Tibial nerve (tissue), 4 donors: ENCODE measurements at regions not wholly inside any gene's neighbourhood (a gene's known extent, or its start where the extent isn't known, plus 50 kb on each side); places are given as distances from the start of the nearest gene placed in this dataset.

ENCODE experiments used
- CTCF ChIP-seq, 5 experiments: fragments of 200-600 bp in 3 of 5; fragments of 450-650 bp in 2 of 5; sonication (generic) in 3 of 5; IDR thresholded peaks; one replicate each; pipeline ENCODE4 v1.5.1; 2016 to 2019; ENCODE audit warnings: antibody characterized with exemption in 5 of 5, mild to moderate bottlenecking in 3 of 5, moderate library complexity in 2 of 5
- EP300 ChIP-seq, 2 donors: sonication (generic); formaldehyde crosslinking; IDR thresholded peaks; one replicate each; pipeline ENCODE4 v1.6.1; 2017; ENCODE audit warnings: antibody characterized with exemption in 2 of 2, mild to moderate bottlenecking in 1 of 2
- POLR2A ChIP-seq, 2 donors: fragments of 450-650 bp; IDR thresholded peaks; one replicate each; pipeline ENCODE4 v1.6.1; 2017; ENCODE audit warnings: antibody characterized with exemption in 2 of 2, mild to moderate bottlenecking in 2 of 2, moderate library complexity in 2 of 2

- no peak for TF ChIP-seq CTCF (IDR thresholded peaks at IDR 0.05)
- no peak for TF ChIP-seq POLR2A (IDR thresholded peaks at IDR 0.05)
- TF ChIP-seq EP300 (IDR thresholded peaks at IDR 0.05), result no peak
Measured at GRCh38 chr15:45804028-45804427, 169.2 kb downstream of the SQOR start.
